HFF-Myc (cell line): ENCODE measurements at regions not wholly inside any gene's neighbourhood (a gene's known extent, or its start where the extent isn't known, plus 50 kb on each side); places are given as distances from the start of the nearest gene placed in this dataset.

Experiments
- DNase-seq: peaks from one replicate; pipeline ENCODE4 v3.0.0-alpha.2; 2011; ENCODE audit warnings: low read depth; ENCODE audit errors: extremely low read depth
- H3K4me3 ChIP-seq: replicated peaks from 2 replicates; pipeline ENCODE4 v1.5.1; 2011; ENCODE audit warnings: low read depth, mild to moderate bottlenecking, control low read depth, low read length
- TF ChIP-seq, protein P1 (sequence below): IDR thresholded peaks from 2 replicates; pipeline ENCODE4 v1.5.1; 2012; ENCODE audit warnings: mild to moderate bottlenecking, low read depth, low read length, control low read depth; ENCODE audit errors: missing control alignments

DNA sequence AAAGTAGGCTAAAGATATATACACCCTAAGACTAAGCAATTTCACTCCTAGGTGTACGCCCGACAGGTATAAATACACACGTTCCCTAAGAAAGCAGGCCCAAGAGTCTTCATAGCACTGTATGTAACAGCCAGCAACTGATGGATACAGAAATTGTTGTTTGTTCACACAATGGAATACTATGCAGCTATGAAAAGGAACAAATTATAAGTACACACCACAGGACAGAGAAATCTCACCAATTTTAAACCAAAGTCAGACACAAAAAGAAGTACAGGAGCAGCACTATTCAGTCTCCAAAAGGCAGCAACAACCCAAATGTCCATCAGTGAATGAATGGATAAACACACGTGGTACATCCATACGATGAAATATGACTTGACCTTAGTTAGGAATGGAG is 106.1 kb downstream of the LITAF start:
- no peak for DNase-seq
- TF ChIP-seq, protein P1, sequence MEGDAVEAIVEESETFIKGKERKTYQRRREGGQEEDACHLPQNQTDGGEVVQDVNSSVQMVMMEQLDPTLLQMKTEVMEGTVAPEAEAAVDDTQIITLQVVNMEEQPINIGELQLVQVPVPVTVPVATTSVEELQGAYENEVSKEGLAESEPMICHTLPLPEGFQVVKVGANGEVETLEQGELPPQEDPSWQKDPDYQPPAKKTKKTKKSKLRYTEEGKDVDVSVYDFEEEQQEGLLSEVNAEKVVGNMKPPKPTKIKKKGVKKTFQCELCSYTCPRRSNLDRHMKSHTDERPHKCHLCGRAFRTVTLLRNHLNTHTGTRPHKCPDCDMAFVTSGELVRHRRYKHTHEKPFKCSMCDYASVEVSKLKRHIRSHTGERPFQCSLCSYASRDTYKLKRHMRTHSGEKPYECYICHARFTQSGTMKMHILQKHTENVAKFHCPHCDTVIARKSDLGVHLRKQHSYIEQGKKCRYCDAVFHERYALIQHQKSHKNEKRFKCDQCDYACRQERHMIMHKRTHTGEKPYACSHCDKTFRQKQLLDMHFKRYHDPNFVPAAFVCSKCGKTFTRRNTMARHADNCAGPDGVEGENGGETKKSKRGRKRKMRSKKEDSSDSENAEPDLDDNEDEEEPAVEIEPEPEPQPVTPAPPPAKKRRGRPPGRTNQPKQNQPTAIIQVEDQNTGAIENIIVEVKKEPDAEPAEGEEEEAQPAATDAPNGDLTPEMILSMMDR: no peak
- H3K4me3 ChIP-seq: no peak overlapping the region

- DNase-seq: no peak
- TF ChIP-seq, protein P1: no peak
- no peak overlapping the region for H3K4me3 ChIP-seq
Observed at GRCh38 chr16:11481987-11482386, 104.7 kb downstream of the LITAF start.

DNA sequence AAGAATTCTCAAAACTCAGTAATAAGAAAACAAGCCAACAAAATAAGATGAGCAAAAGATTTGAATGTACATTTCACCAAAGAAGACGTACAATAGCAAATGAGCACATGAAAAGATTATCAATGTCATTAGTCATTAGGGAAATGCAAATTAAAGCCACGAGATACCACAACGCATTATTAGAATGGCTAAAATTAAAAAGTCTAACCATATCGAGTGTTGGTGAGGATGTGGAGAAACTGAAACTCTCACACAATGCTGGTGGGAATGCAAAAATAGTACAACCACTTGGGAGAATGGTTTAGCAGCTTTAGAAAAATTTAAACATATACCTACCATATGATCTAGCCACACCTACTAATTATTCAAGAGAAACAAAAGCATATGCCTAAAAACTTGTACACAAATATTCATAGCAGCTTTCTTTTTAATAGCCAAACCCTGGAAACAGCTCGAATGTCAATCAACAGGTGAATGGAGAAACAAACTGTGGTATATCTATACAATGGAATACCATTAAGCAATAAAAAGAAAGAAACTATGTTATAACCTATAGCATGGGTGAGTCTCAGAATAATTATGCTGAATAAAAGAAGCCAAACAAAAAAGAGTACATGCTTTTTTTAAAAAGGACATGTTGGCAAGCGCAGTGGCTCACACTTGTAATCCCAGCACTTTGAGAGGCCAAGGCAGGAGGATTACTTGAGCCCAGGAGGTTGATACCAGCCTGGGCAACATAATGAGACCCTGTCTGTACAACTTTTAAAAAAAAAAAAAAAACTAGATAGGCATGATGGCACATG is 103.6 kb downstream of the LITAF start:
- TF ChIP-seq, protein P1: no peak
- H3K4me3 ChIP-seq: no peak overlapping the region
- no peak for DNase-seq

- DNase-seq: no peak
- H3K4me3 ChIP-seq: no peak overlapping the region
- TF ChIP-seq, protein P1: no peak
Observed at GRCh38 chr16:11484691-11485258, 101.9 kb downstream of the LITAF start.

GRCh38 chr16:11485676-11486075 is 101.0 kb downstream of the LITAF start:
- DNase-seq: no peak
- H3K4me3 ChIP-seq: no peak overlapping the region
- TF ChIP-seq, protein P1: no peak

DNA sequence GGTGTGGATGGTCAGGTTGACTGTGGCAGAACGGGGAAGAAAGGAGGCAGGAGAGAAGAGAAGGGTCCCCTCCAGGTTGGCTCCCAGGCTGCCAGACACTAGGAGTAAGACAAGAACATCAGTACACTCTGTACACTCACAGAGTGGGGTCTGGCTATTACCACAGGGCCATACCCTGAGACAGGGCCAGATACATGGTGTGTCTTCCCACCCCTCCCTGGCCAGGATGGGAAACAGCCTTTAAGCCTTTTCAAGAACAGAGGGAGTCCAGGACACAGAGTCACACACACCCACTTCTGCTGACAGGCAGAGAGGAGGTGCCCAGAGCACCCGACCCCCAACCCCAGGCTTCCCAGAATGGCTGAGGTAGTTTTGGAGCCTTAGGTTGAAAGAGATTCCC is 99.4 kb downstream of the LITAF start:
- TF ChIP-seq, protein P1: no peak
- DNase-seq: no peak
- no peak overlapping the region for H3K4me3 ChIP-seq
